Epithelial cell of esophagus (primary cell): ENCODE measurements at regions not wholly inside any gene's neighbourhood (a gene's known extent, or its start where the extent isn't known, plus 50 kb on each side); places are given as distances from the start of the nearest gene placed in this dataset.

Experiments used
- DNase-seq: peaks from one replicate; pipeline ENCODE4 v3.0.0; 2010; ENCODE audit warnings: low read depth
- H3K4me3 ChIP-seq: 2 replicates; pipeline ENCODE4 v1.5.1; 2011; ENCODE audit warnings: mild to moderate bottlenecking, low read length, control low read depth
- TF ChIP-seq, protein P1 (sequence below): IDR thresholded peaks from 2 replicates; pipeline ENCODE4 v1.5.1; 2011; ENCODE audit warnings: low read depth, mild to moderate bottlenecking, low read length, control low read depth, inconsistent platforms; ENCODE audit not compliant: insufficient read depth; ENCODE audit errors: missing control alignments

DNA sequence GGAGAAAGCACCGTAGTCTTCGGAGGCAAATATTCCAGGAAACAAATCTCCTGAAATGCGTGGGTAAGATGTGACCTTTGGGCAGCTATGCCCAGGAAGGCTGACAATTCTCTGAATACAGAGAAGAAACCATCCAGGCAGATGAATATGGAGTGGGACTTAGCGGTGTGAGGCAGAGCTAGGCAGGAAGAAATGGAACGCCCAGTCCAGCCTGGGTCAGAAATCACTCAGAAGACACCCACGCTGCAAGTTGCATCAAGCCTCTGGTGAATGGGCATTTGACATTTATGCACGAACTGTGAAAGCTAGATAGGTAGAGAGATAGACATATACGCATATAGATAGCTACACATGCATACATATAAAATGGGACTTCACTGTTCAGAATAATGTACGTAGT, 498.5 kb downstream of the QKI start:
- DNase-seq, result no peak
- no peak overlapping the region for H3K4me3 ChIP-seq
- TF ChIP-seq, protein P1, sequence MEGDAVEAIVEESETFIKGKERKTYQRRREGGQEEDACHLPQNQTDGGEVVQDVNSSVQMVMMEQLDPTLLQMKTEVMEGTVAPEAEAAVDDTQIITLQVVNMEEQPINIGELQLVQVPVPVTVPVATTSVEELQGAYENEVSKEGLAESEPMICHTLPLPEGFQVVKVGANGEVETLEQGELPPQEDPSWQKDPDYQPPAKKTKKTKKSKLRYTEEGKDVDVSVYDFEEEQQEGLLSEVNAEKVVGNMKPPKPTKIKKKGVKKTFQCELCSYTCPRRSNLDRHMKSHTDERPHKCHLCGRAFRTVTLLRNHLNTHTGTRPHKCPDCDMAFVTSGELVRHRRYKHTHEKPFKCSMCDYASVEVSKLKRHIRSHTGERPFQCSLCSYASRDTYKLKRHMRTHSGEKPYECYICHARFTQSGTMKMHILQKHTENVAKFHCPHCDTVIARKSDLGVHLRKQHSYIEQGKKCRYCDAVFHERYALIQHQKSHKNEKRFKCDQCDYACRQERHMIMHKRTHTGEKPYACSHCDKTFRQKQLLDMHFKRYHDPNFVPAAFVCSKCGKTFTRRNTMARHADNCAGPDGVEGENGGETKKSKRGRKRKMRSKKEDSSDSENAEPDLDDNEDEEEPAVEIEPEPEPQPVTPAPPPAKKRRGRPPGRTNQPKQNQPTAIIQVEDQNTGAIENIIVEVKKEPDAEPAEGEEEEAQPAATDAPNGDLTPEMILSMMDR, result no peak

DNA sequence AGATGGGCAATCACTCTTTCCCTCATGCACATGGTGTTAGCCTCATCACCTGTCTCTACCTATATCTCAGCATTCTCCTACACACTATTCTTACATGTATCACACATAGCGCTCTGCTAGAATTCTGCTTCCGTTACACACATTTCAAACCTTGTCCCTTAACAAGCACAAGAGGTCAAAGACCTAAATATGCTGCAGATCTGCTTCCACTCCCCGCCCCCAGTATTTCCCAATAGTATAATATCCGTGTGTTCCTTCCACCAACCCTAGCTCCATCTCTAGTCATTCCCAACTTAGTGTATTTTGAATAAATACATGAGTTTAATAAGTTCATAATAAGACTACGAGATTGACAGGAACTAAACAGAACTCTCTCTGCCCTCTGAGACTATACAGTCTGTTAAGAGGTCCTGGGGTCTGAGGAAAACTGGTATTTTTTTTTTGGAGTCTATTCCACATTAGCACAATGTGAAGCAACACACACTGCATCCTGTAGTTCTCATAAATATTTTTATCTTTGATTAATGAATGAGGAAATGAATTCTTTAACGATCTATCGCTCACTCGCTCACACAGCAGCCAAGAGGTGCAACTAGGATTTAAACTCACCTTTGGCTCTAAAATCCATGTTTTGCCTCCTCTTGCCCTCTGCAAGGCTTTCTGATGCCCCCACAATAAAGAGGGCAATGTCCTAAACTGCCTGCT, 491.6 kb downstream of the QKI start:
- no peak for DNase-seq
- no peak overlapping the region for H3K4me3 ChIP-seq
- TF ChIP-seq, protein P1, result no peak

DNA sequence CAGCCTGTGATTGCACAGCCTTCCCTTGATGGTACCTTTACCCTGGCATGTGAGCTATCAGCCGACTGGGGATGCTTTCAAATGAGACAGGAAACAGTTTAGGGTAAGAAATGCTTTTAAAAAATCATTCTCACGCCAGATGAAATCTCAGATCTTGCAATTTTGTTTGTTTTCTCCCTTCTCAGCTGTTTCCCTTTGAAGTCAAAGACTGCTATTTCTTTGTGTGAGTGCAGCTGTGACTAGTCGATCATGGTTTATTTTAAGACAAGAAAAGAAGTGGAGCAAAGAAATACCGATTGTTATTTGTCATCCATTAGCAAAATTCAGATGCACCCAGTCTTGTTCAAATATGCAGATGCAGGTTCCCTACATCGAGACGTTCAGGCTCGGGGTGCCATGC, 489.7 kb downstream of the QKI start:
- no peak for DNase-seq
- TF ChIP-seq, protein P1, result no peak
- H3K4me3 ChIP-seq, result no peak overlapping the region

DNA sequence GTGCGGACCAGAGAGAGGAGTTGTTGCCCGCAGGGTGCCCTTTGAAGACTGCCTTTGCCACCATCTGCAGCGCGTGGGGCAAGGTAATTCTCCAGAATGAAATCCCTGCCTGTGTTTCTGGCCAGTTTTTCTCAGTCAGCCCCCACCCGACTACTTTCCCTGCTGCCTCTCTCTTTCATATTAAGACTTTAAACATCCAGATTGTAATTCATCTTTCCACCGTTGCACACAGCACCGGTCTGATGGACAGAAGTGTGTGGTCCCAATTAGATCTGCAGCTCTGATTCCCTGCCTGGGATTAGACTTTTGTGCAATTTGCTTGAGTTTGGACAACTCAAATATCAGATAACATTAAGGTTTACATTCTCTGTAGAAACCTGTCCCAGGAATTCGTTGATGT, 489.0 kb downstream of the QKI start:
- TF ChIP-seq, protein P1, result no peak
- H3K4me3 ChIP-seq, result no peak overlapping the region
- DNase-seq, result no peak

DNA sequence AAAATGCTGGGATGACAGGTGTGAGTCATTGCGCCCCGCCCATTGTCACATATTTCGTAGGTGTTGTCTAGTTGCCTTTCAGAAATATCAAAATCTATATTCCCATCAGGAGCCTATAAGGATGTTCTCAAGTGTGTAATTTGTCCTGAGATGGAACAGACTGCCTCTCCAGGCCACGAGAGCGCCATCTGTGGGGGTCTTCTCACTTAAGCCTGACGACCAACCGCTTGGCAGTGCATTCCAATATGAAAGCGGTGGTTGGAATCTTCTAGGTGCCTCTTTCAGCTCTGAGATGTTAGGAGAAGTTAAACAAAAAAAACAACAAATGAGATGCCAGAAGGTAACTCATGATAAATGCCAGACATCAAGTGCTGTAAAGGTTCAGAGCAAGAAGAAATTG, 488.5 kb downstream of the QKI start:
- H3K4me3 ChIP-seq, result no peak overlapping the region
- TF ChIP-seq, protein P1, result no peak
- DNase-seq, result no peak

DNA sequence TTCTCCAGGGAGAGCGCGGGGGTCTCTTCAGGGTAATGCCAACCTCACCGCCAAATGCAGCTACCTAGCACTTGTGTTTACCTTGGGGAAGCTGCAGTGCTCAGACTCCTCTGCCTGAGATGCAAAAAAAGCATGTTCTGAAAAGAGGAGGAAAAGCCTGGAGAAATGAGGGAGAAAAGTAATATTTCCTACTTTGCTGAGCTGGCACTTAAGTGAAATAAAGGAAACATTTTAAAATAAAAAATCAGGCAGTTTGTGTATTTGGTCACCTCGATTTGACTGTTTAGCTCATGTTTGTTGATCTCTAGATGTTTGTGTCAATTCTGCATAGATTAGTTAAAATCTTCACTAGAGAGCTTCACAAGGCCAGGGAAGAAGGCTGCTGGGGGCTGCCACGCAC, 487.2 kb downstream of the QKI start:
- no peak for DNase-seq
- no peak overlapping the region for H3K4me3 ChIP-seq
- TF ChIP-seq, protein P1, result no peak

DNA sequence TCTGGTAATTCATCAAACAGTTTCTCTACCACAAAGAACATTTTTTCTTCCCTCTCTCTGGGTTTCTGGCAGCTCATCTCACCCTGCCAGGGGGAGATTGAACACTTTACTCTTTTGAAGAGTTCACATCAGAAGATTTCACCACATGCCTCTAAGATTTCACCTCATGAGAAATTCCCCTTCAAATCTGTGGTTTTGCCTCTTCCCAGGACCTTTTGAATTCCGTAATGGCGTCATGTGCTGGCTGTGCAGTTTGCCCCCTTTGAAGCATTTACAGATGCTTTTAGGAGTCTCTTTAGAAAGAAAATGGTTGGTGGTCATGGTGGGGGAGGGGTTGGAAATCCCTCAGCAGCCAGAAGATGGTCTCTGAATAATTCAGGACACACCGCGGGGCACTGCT, 486.1 kb downstream of the QKI start:
- DNase-seq, result no peak
- no peak overlapping the region for H3K4me3 ChIP-seq
- TF ChIP-seq, protein P1, result no peak
